Keratinocyte (primary cell): ENCODE measurements at regions not wholly inside any gene's neighbourhood (a gene's known extent, or its start where the extent isn't known, plus 50 kb on each side); places are given as distances from the start of the nearest gene placed in this dataset.
"Not testable (repeated sequence)": the region's sequence is repeated elsewhere in the genome, so short reads cannot be mapped to it uniquely, and the experiment has no call there.

ENCODE experiments used
- DNase-seq: peaks from one replicate; pipeline ENCODE4 v3.0.0-alpha.2; 2011; ENCODE audit warnings: low read depth, missing footprints, low spot score
- FAIRE-seq: peaks from 2 replicates; lab custom pipeline; 2011; peaks lifted over from hg19 to GRCh38; lab: Jason Lieb, UNC
- H2AFZ ChIP-seq: 2 replicates; pipeline ENCODE4 v1.6.0; 2012; ENCODE audit warnings: low read length, control low read depth, inconsistent platforms; ENCODE audit not compliant: control insufficient read depth
- H3K27ac ChIP-seq: 2 replicates; pipeline ENCODE4 v1.5.1; 2011; ENCODE audit warnings: low read length; ENCODE audit not compliant: control insufficient read depth, insufficient read depth
- H3K27me3 ChIP-seq: 3 replicates; pipeline ENCODE4 v1.6.0; 2011; ENCODE audit warnings: low read length; ENCODE audit not compliant: control insufficient read depth, insufficient read depth; ENCODE audit errors: extremely low read depth
- H3K36me3 ChIP-seq, 2 experiments: 2 replicates in 1 of 2; 3 replicates in 1 of 2; pipeline ENCODE4 v1.5.1; 2011; ENCODE audit warnings: low read length in 2 of 2, mild to moderate bottlenecking in 1 of 2; ENCODE audit not compliant: control insufficient read depth in 2 of 2, insufficient read depth in 2 of 2; ENCODE audit errors: extremely low read depth in 1 of 2
- H3K4me1 ChIP-seq: 3 replicates; pipeline ENCODE4 v1.5.1; 2011; ENCODE audit warnings: low read length; ENCODE audit not compliant: control insufficient read depth, insufficient read depth; ENCODE audit errors: extremely low read depth
- H3K4me2 ChIP-seq: 3 replicates; pipeline ENCODE4 v1.6.0; 2011; ENCODE audit warnings: low read depth, low read length; ENCODE audit not compliant: control insufficient read depth, insufficient read depth; ENCODE audit errors: extremely low read depth
- H3K4me3 ChIP-seq, 3 experiments: fragments of 200-600 bp in 1 of 3; sonication (generic) in 1 of 3; 2 replicates in 2 of 3; 3 replicates in 1 of 3; pipeline ENCODE4 v1.5.1; 2011 to 2016; ENCODE audit warnings: low read length in 3 of 3, mild to moderate bottlenecking in 3 of 3, control low read depth in 2 of 3, inconsistent platforms in 1 of 3, low read depth in 1 of 3, mixed read lengths in 1 of 3, mixed run types in 1 of 3, moderate library complexity in 1 of 3; ENCODE audit not compliant: control insufficient read depth in 2 of 3, insufficient read depth in 2 of 3; ENCODE audit errors: extremely low read depth in 1 of 3
- H3K79me2 ChIP-seq: 2 replicates; pipeline ENCODE4 v1.6.0; 2012; ENCODE audit warnings: low read length; ENCODE audit not compliant: control insufficient read depth, insufficient read depth
- H3K9ac ChIP-seq: 3 replicates; pipeline ENCODE4 v1.6.0; 2011; ENCODE audit warnings: low read length; ENCODE audit not compliant: control insufficient read depth, insufficient read depth; ENCODE audit errors: extremely low read depth
- H3K9me1 ChIP-seq: 3 replicates; pipeline ENCODE4 v1.6.0; 2011; ENCODE audit warnings: low read length; ENCODE audit not compliant: control insufficient read depth, insufficient read depth; ENCODE audit errors: extremely low read depth
- H3K9me3 ChIP-seq: 2 replicates; pipeline ENCODE4 v1.5.1; 2012; ENCODE audit warnings: low read depth, low read length; ENCODE audit not compliant: control insufficient read depth
- H4K20me1 ChIP-seq: 3 replicates; pipeline ENCODE4 v1.6.0; 2011; ENCODE audit warnings: low read length; ENCODE audit not compliant: control insufficient read depth, insufficient read depth; ENCODE audit errors: extremely low read depth
- CTCF ChIP-seq, 3 experiments: IDR thresholded peaks in 1 of 3; conservative IDR thresholded peaks in 1 of 3; optimal IDR thresholded peaks in 1 of 3; 2 replicates in 2 of 3; 3 replicates in 1 of 3; pipeline versions ENCODE3 to v1.5.1; 2011; ENCODE audit warnings: low read length in 3 of 3, mild to moderate bottlenecking in 3 of 3, moderate library complexity in 2 of 3, control low read depth in 1 of 3, inconsistent platforms in 1 of 3; ENCODE audit not compliant: insufficient read depth in 2 of 3; ENCODE audit errors: extremely low read depth in 1 of 3
- EZH2 ChIP-seq: IDR thresholded peaks from one replicate; pipeline ENCODE4 v1.6.1; 2012; ENCODE audit warnings: inconsistent platforms, mild to moderate bottlenecking, low read length, moderate library complexity
- dilution Hi-C: fragments of 300-500 bp; cut with MboI; formaldehyde crosslinking; loops from one replicate; pipeline ENCODE4 v1.7.0; 2020; ENCODE audit warnings: low sequenced_read_pairs; ENCODE audit not compliant: extremely low pct_ligation_motif_present

GRCh38 chr12:9449181-9449580, 158.5 kb downstream of the KLRB1 start:
- H3K27me3 ChIP-seq, result no peaks in the 10 kb centered on the region
- no peak overlapping the region for H2AFZ ChIP-seq
- no peak overlapping the region for H3K9ac ChIP-seq
- no peaks in the 10 kb centered on the region for H3K36me3 ChIP-seq
- dilution Hi-C loops, result no loop called here
- H3K4me3 ChIP-seq, result no peak overlapping the region
- TF ChIP-seq EZH2, result no peak
- no peak for TF ChIP-seq CTCF (optimal IDR thresholded peaks at IDR 0.05 in 1 of 3, IDR thresholded peaks at IDR 0.05 in 1 of 3, conservative IDR thresholded peaks at IDR 0.05 in 1 of 3; ENCODE audit: extremely low read depth in 1 of 3, insufficient read depth in 2 of 3, low read length in 3 of 3)
- DNase-seq (no peak), FAIRE-seq (no peak)
- no peaks in the 10 kb centered on the region for H3K9me1 ChIP-seq
- H3K4me2 ChIP-seq, result no peak overlapping the region
- H3K27ac ChIP-seq, result no peak overlapping the region
- H4K20me1 ChIP-seq, result no peaks in the 10 kb centered on the region
- H3K4me1 ChIP-seq, result peaks cover under 1% of the 10 kb centered on the region
- H3K79me2 ChIP-seq, result no peaks in the 10 kb centered on the region
- H3K9me3 ChIP-seq, result no peaks in the 10 kb centered on the region

GRCh38 chr12:9448648-9449047, 159.1 kb downstream of the KLRB1 start:
- H2AFZ ChIP-seq, result peak overlapping the region; percentile 78
- H3K9ac ChIP-seq, result peak overlapping the region; percentile 73

GRCh38 chr12:9447791-9448614, 159.7 kb downstream of the KLRB1 start:
- dilution Hi-C loops, FAIRE-seq: not testable (repeated sequence)

More at GRCh38 chr12:9448648-9449047, 159.1 kb downstream of the KLRB1 start:
- peak overlapping the region; percentile 79 for H3K4me2 ChIP-seq
- H3K79me2 ChIP-seq, DNase-seq, H3K36me3 ChIP-seq, H3K9me3 ChIP-seq, H3K9me1 ChIP-seq, H3K4me1 ChIP-seq, H3K27me3 ChIP-seq, dilution Hi-C loops, FAIRE-seq, H4K20me1 ChIP-seq: not testable (repeated sequence)
- peak overlapping the region; percentile 49 for H3K27ac ChIP-seq
- peak overlapping the region; percentile 55 to 73 (median 67) for H3K4me3 ChIP-seq

GRCh38 chr12:9446883-9447761, 160.6 kb downstream of the KLRB1 start:
- FAIRE-seq, H3K36me3 ChIP-seq, H3K79me2 ChIP-seq, dilution Hi-C loops, H4K20me1 ChIP-seq, H3K9me3 ChIP-seq, H3K4me1 ChIP-seq, DNase-seq, H3K27me3 ChIP-seq, H3K9me1 ChIP-seq: not testable (repeated sequence)
- Histone ChIP-seq H3K27ac (peak overlapping the region; percentile 43), H2AFZ (peak overlapping the region; percentile 46), H3K4me2 (peak overlapping the region; percentile 79), H3K9ac (peak overlapping the region; percentile 73), H3K4me3 (peak overlapping the region; percentile 55 to 73 (median 67))

More at GRCh38 chr12:9447791-9448614, 159.7 kb downstream of the KLRB1 start:
- not testable (repeated sequence) for H3K9me3 ChIP-seq, H3K79me2 ChIP-seq, H3K9me1 ChIP-seq, DNase-seq, H3K36me3 ChIP-seq, H3K4me1 ChIP-seq, H4K20me1 ChIP-seq, H3K27me3 ChIP-seq
- H3K27ac ChIP-seq, result peak overlapping the region; percentile 49
- peak overlapping the region; percentile 73 for H3K9ac ChIP-seq
- peak overlapping the region; percentile 55 to 73 (median 67) for H3K4me3 ChIP-seq
- H3K4me2 ChIP-seq, result peak overlapping the region; percentile 79
- H2AFZ ChIP-seq, result peak overlapping the region; percentile 80
